NCI-H2227 (cell line): ENCODE measurements at regions not wholly inside any gene's neighbourhood (a gene's known extent, or its start where the extent isn't known, plus 50 kb on each side); places are given as distances from the start of the nearest gene placed in this dataset.
A peak's percentile ranks its signal among the peaks of the same experiment; 100 is the strongest.
"Not testable (repeated sequence)": the region's sequence is repeated elsewhere in the genome, so short reads cannot be mapped to it uniquely, and the experiment has no call there.

ENCODE experiments used
- DNase-seq: peaks from one replicate; lab custom pipeline; 2025; ENCODE audit not compliant: unreplicated experiment; lab: John Stamatoyannopoulos, UW

- DNase-seq, result no peak
Observed at GRCh38 chr7:29649028-29649716, 85.5 kb downstream of the PRR15 start.

DNA sequence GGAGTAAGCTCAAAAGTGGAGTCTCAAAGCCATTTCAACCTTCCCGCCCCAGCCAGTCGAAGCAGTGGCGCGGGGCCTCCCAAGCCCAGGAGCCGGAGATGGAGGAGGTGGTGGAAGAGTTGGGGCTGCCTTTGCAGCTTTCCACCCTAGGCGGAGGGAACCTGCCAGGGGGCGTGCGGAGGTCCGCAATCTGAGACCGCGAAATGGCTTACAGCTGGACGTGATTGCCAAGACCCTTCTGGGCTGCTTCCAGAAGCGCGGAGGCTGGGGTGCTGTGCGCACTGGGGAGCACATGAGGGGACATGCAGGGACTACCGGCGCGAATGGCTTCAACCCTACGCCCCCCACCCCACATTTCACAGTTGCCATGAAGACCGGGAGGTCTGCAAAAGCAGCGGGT lies 86.2 kb downstream of the PRR15 start:
- DNase-seq, result no peak

DNA sequence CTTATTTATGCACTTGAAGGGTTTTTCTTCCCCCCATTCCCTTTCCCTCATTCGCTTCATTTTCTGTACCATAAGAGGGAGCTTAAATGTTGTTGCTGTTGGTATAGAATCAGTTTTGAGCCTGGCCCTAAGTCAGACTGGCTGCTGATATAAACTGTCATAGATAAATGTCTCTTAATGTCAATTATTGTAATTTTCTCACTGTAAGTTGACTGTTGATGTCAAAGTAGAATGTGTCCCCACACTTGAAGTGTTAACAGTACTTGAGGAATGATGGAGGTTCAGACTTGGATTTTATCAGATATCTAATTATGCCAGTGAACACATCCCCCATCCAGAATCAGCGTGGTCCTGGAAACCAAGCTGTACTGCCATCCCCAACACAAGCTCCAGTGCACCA lies 87.8 kb downstream of the PRR15 start:
- peak; percentile 9 for DNase-seq

- no peak for DNase-seq
Observed at GRCh38 chr7:29652556-29652955, 88.9 kb downstream of the PRR15 start.

- DNase-seq, result not testable (repeated sequence)
Observed at GRCh38 chr7:29654340-29654739, 90.7 kb downstream of the PRR15 start.

DNA sequence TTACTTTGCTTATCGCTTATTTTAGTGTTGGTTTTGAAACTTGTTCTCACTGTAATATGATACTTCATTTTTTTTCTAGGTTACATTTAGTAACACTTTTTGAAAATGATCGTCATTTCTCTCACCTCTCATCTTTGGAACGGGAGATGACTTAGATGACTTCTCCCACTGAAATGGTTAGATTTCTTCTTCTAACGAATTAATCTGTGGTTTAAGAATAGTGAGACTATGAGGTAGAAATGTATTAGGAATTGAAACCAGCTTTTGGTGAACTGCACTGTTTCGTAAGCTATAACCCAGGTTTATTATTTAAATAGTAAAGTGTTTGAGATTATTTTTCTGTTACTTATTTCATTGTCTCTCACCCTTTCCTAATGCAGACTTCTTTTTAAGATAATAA lies 93.7 kb downstream of the PRR15 start:
- no peak for DNase-seq

DNA sequence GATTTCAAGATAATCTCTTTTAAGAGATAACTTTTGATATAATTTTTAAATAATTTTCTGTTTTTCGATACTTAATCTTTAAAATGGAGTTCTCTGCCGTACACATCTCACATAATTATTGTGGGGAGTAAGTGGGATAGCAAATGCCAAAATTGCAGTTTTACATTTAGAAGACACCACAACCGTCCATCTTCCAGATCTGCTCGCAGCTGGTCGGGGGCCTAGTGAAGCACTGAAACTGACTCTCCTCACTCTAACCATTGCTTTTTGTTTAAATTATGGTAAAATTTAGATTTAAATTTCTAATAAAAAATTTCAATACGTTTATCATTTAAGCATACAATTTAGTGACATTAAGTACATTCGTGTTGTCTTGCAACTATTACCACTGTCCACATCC lies 94.2 kb downstream of the PRR15 start:
- no peak for DNase-seq

DNA sequence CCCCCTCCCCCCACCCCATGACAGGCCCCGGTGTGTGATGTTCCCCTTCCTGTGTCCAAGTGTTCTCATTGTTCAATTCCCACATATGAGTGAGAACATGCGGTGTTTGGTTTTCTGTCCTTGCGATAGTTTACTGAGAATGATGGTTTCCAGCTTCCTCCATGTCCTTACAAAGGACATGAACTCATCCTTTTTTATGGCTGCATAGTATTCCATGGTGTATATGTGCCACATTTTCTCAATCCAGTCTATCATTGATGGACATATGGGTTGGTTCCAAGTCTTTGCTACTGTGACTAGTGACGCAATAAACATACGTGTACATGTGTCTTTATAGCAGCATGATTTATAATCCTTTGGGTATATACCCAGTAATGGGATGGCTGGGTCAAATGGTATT lies 95.6 kb downstream of the PRR15 start:
- DNase-seq, result not testable (repeated sequence)

DNA sequence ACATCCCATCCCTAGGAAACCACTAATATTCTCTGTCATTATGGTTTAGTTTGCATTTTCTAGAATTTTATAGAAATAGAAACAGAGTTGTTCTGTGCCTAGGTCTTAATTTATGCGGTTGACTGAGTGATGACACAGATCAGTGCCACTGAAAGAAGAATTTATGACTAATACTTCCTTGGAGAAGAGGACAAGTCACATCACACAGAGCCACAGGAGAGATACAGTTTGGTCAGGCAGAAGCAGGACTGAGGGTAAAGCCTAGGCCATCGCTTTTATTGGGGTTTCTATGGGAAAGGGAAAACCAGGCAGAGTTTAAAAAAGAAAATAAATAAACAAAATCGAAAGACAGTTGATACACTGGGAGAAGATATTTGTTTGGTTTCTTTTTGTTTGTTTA lies 99.3 kb downstream of the PRR15 start:
- DNase-seq, result not testable (repeated sequence)

- not testable (repeated sequence) for DNase-seq
Observed at GRCh38 chr7:29664999-29665398, 101.4 kb downstream of the PRR15 start.

- DNase-seq, result not testable (repeated sequence)
Observed at GRCh38 chr7:29667096-29667669, 103.5 kb downstream of the PRR15 start.

DNA sequence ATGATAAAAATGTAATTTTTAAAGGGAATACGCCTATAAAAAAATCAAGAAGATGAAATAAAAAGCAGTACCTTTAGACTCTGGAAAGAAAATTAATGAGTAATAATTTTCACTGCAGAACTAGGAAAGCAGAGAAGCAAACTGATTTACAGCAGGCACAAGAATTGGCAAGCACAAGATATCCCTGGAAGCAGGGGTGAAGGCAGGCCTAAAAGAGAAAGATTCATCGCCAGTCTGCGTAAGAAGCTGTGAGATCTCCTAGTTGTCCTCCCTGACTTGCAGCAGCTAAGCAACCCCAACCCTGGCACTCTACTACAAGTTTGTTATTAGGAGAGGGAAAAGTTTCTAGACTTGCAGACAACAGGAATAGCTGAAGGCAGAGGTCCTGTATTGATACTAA lies 107.7 kb downstream of the PRR15 start:
- DNase-seq, result not testable (repeated sequence)

- DNase-seq, result not testable (repeated sequence)
Observed at GRCh38 chr7:29673635-29674034, 110.0 kb downstream of the PRR15 start.

- not testable (repeated sequence) for DNase-seq
Observed at GRCh38 chr7:29674626-29675025, 111.0 kb downstream of the PRR15 start.

DNA sequence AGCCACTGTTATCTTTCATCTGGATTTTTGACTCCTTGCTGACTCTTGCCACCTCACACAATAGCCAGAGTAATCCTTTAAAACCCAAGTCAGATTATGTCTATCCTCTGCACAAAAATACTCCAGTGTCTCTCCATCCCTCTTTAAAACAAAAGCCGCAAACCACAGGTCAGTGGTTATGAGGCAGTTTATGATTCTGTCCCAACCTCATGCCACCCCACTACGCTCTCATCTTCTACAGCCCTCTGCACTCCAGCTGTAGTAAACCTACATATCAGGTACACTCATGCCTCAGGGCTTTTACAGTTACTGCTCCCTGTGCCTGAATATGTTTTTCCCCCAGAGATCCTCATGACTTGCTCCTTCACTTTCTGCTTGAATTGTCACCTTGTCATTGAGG lies 113.6 kb downstream of the PRR15 start:
- DNase-seq, result not testable (repeated sequence)

- DNase-seq, result not testable (repeated sequence)
Observed at GRCh38 chr7:29679963-29680362, 116.3 kb downstream of the PRR15 start.

DNA sequence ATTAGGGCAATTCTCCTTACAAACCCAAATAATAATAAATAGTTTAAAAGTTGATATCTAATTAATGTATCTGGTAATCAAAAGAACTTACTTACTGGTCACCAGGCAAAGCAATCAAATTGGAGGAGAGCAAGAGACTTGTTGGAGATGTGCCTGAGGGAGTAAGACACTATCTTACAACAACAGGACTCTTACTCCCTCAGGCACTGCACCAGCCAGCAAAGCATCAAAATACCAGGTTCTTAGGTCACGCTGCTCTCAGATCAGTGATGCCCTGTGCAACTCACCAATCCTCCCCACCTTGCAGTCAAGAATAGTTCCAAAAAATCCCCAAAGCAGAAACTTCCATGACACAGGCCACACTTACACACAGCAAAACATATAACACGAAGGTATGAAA lies 117.0 kb downstream of the PRR15 start:
- not testable (repeated sequence) for DNase-seq

- DNase-seq, result not testable (repeated sequence)
Observed at GRCh38 chr7:29684151-29684786, 120.6 kb downstream of the PRR15 start.

- peak; percentile 76 for DNase-seq
Observed at GRCh38 chr7:29684787-29685650, 121.3 kb upstream of the WIPF3 start.

- not testable (repeated sequence) for DNase-seq
Observed at GRCh38 chr7:29685651-29686271, 120.5 kb upstream of the WIPF3 start.

DNA sequence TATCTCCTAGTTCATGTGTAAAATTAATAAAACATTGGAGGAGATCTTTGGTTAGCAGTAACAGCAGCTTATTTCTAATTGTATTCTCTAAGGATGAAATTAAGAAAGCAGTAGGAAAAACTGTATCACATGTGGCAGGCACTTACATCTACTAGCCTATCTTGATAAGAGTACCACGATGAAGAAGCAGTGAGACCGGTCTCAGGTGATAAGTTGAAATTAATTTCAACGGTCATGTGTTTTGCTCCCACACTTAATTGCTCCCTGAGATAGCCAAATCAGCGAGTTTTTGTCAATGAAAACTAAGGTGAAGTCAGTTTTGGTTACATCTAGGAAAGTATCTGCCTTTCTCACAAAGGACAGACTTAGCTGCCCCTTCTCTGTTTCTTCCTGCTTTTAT lies 115.8 kb upstream of the WIPF3 start:
- not testable (repeated sequence) for DNase-seq
